Esophagus muscularis mucosa (tissue), 3 donors: ENCODE measurements at regions not wholly inside any gene's neighbourhood (a gene's known extent, or its start where the extent isn't known, plus 50 kb on each side); places are given as distances from the start of the nearest gene placed in this dataset.

Source experiments
- CTCF ChIP-seq, 3 experiments: fragments of 200-600 bp in 2 of 3; fragments of 450-650 bp in 1 of 3; sonication (generic) in 2 of 3; IDR thresholded peaks; one replicate each; pipeline ENCODE4 v1.5.1; 2017 to 2019; ENCODE audit warnings: antibody characterized with exemption in 3 of 3, mild to moderate bottlenecking in 2 of 3, moderate library complexity in 1 of 3
- POLR2A ChIP-seq: fragments of 450-650 bp; IDR thresholded peaks from one replicate; pipeline ENCODE4 v1.6.1; 2017; ENCODE audit warnings: antibody characterized with exemption, moderate library complexity, mild to moderate bottlenecking, low read depth

- TF ChIP-seq CTCF (IDR thresholded peaks at IDR 0.05) (no peak), POLR2A (no peak)
These were observed 294.3 kb upstream of the IGFBP7 start for GRCh38 chr4:57404483-57404882.
